ENCODE measurements at regions not wholly inside any gene's neighbourhood (a gene's known extent, or its start where the extent isn't known, plus 50 kb on each side); places are given as distances from the start of the nearest gene placed in this dataset.

DNA sequence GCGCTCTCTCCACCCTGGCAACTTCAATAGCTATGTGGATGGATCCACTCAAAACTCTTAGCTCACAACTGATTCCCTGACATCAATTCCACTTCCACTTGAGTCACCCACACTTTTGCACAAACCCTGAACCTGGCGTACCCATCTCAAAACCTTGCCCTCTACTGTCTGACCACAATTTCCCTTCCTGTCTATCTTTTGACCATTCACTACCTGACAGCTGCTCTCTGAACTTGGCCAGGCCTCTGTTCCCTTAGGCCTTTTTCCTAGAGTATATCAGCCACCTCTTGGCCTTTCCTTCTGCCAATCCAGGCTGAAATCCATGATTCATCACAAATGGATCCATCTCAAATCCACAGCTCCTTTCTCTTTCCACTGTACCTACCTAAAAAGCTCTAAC is 106.0 kb downstream of the RPL27A start:
- no peak overlapping the region for H4K91ac ChIP-seq (ENCODE audit: low read length)
- H3K4ac ChIP-seq (ENCODE audit: low read depth in 1 of 2, low read length in 2 of 2): no peak overlapping the region
- H3K23ac ChIP-seq (ENCODE audit: low read length in 2 of 2): no peak overlapping the region
- H3K4me1 ChIP-seq (ENCODE audit: control insufficient read depth, insufficient read depth, low read depth, low read length): peaks cover 2% of the 10 kb centered on the region
- no peak overlapping the region for H2BK5ac ChIP-seq (ENCODE audit: low read depth, low read length, poor library complexity, severe bottlenecking)
- no peaks in the 10 kb centered on the region for H3K27me3 ChIP-seq (ENCODE audit: control insufficient read depth in 1 of 2, insufficient read depth in 1 of 2, low read length in 2 of 2)
- no peak overlapping the region for H3K14ac ChIP-seq (ENCODE audit: low read length in 2 of 2)
- H3K18ac ChIP-seq (ENCODE audit: low read depth in 1 of 2, low read length in 2 of 2): peak overlapping the region in 1 of 2 experiments; percentile 9
- no peak overlapping the region for H2BK120ac ChIP-seq (ENCODE audit: low read depth, low read length)
- peaks cover 35% of the 10 kb centered on the region for H3K79me1 ChIP-seq (replicated peaks; ENCODE audit: low read length, poor library complexity, severe bottlenecking)
- no peak overlapping the region for H3K27ac ChIP-seq (ENCODE audit: low read length, poor library complexity, severe bottlenecking)
- H3K36me3 ChIP-seq (ENCODE audit: control insufficient read depth in 1 of 2, insufficient read depth in 2 of 2, low read depth in 1 of 2, low read length in 2 of 2): peaks cover 3 to 19% of the 10 kb centered on the region in 2 experiments
- WGBS: 93% methylated on average over 2 of the region's 2 CpGs
- H2AFZ ChIP-seq (ENCODE audit: low read depth, low read length): no peak overlapping the region
- no peak overlapping the region for H4K8ac ChIP-seq (ENCODE audit: low read length)
- H3K4me2 ChIP-seq (ENCODE audit: low read length, poor library complexity, severe bottlenecking): no peak overlapping the region
- H2AK5ac ChIP-seq (ENCODE audit: low read length, severe bottlenecking): no peak overlapping the region
- no peak overlapping the region for H2BK15ac ChIP-seq (ENCODE audit: low read depth, poor library complexity, severe bottlenecking)
- H3K4me3 ChIP-seq (ENCODE audit: insufficient read depth in 1 of 2, low read depth in 1 of 2, low read length in 2 of 2): no peak overlapping the region
- no peak overlapping the region for H2BK12ac ChIP-seq (ENCODE audit: low read length in 2 of 2)
- DNase-seq: no peak
- no peak overlapping the region for H3K9ac ChIP-seq (ENCODE audit: low read length)
- no peaks in the 10 kb centered on the region for H3K9me3 ChIP-seq (ENCODE audit: control insufficient read depth, low read length)

DNA sequence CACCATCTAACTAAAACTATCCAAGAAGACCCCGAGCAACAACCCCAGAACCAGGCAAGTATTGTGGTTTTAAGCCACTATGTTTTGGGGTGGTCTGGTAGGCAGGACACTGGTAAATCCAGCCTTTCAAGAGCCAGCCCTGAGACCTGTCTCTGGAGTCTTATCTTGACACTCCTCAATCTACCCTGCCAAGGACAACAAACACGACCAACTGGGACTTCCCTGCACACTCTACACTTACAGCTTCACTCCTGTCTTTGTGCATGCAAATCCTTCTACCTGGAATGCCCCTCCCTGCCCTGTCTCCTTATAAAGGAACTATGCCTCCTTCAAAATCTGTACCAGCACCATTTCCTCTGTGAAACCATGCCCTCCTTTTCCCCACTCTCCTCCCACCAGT is 107.3 kb downstream of the RPL27A start:
- Histone ChIP-seq H3K36me3 (ENCODE audit: control insufficient read depth in 1 of 2, insufficient read depth in 2 of 2, low read depth in 1 of 2, low read length in 2 of 2) (peaks cover 8 to 27% of the 10 kb centered on the region in 2 experiments), H3K4ac (ENCODE audit: low read depth in 1 of 2, low read length in 2 of 2) (no peak overlapping the region), H3K4me1 (ENCODE audit: control insufficient read depth, insufficient read depth, low read depth, low read length) (peaks cover 2% of the 10 kb centered on the region), H3K23ac (ENCODE audit: low read length in 2 of 2) (no peak overlapping the region), H3K9ac (ENCODE audit: low read length) (no peak overlapping the region), H2BK5ac (ENCODE audit: low read depth, low read length, poor library complexity, severe bottlenecking) (no peak overlapping the region), H2AFZ (ENCODE audit: low read depth, low read length) (no peak overlapping the region), H2BK12ac (ENCODE audit: low read length in 2 of 2) (no peak overlapping the region), H4K8ac (ENCODE audit: low read length) (no peak overlapping the region), H3K18ac (ENCODE audit: low read depth in 1 of 2, low read length in 2 of 2) (no peak overlapping the region), H3K14ac (ENCODE audit: low read length in 2 of 2) (no peak overlapping the region), H3K79me1 (replicated peaks; ENCODE audit: low read length, poor library complexity, severe bottlenecking) (peaks cover 35% of the 10 kb centered on the region), H3K4me3 (ENCODE audit: insufficient read depth in 1 of 2, low read depth in 1 of 2, low read length in 2 of 2) (no peak overlapping the region), H3K4me2 (ENCODE audit: low read length, poor library complexity, severe bottlenecking) (no peak overlapping the region), H4K91ac (ENCODE audit: low read length) (no peak overlapping the region), H2AK5ac (ENCODE audit: low read length, severe bottlenecking) (no peak overlapping the region), H3K9me3 (ENCODE audit: control insufficient read depth, low read length) (no peaks in the 10 kb centered on the region), H3K27ac (ENCODE audit: low read length, poor library complexity, severe bottlenecking) (no peak overlapping the region), H2BK120ac (ENCODE audit: low read depth, low read length) (no peak overlapping the region), H2BK15ac (ENCODE audit: low read depth, poor library complexity, severe bottlenecking) (no peak overlapping the region), H3K27me3 (ENCODE audit: control insufficient read depth in 1 of 2, insufficient read depth in 1 of 2, low read length in 2 of 2) (no peaks in the 10 kb centered on the region)
- no peak for DNase-seq
- WGBS: 33% methylated on average over 1 of the region's 2 CpGs

DNA sequence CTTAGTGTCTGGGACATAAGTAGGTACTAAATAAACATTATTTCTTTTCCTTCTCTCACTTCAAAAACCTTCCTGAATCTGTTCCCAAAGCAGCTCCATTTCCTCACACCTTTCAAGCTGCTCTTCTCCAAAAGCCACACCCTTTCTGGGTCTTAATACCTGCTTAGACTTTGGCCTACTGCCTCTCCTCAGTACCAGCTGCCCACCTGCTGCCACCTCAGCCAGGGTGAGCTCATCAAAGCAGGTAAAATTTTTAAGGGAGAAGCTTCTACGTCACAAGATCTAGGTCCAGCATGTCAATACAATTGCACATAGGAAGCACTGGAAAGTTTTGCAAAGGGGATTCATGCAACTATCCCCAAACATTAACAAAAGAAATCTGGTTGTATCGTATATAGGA is 108.4 kb downstream of the RPL27A start:
- peaks cover 36% of the 10 kb centered on the region for H3K79me1 ChIP-seq (replicated peaks; ENCODE audit: low read length, poor library complexity, severe bottlenecking)
- H3K4me1 ChIP-seq (ENCODE audit: control insufficient read depth, insufficient read depth, low read depth, low read length): peaks cover 2% of the 10 kb centered on the region
- no peaks in the 10 kb centered on the region for H3K27me3 ChIP-seq (ENCODE audit: control insufficient read depth in 1 of 2, insufficient read depth in 1 of 2, low read length in 2 of 2)
- H3K23ac ChIP-seq (ENCODE audit: low read length in 2 of 2): no peak overlapping the region
- H4K8ac ChIP-seq (ENCODE audit: low read length): no peak overlapping the region
- no peak overlapping the region for H2BK120ac ChIP-seq (ENCODE audit: low read depth, low read length)
- H2BK5ac ChIP-seq (ENCODE audit: low read depth, low read length, poor library complexity, severe bottlenecking): no peak overlapping the region
- no peak overlapping the region for H3K4me3 ChIP-seq (ENCODE audit: insufficient read depth in 1 of 2, low read depth in 1 of 2, low read length in 2 of 2)
- no peaks in the 10 kb centered on the region for H3K9me3 ChIP-seq (ENCODE audit: control insufficient read depth, low read length)
- no peak overlapping the region for H3K27ac ChIP-seq (ENCODE audit: low read length, poor library complexity, severe bottlenecking)
- H3K18ac ChIP-seq (ENCODE audit: low read depth in 1 of 2, low read length in 2 of 2): no peak overlapping the region
- no peak overlapping the region for H3K9ac ChIP-seq (ENCODE audit: low read length)
- no peak overlapping the region for H3K4ac ChIP-seq (ENCODE audit: low read depth in 1 of 2, low read length in 2 of 2)
- H3K4me2 ChIP-seq (ENCODE audit: low read length, poor library complexity, severe bottlenecking): no peak overlapping the region
- no peak for DNase-seq
- no peak overlapping the region for H2BK15ac ChIP-seq (ENCODE audit: low read depth, poor library complexity, severe bottlenecking)
- H3K36me3 ChIP-seq (ENCODE audit: control insufficient read depth in 1 of 2, insufficient read depth in 2 of 2, low read depth in 1 of 2, low read length in 2 of 2): peaks cover 5 to 24% of the 10 kb centered on the region in 2 experiments
- no peak overlapping the region for H2AK5ac ChIP-seq (ENCODE audit: low read length, severe bottlenecking)
- no peak overlapping the region for H2AFZ ChIP-seq (ENCODE audit: low read depth, low read length)
- WGBS: 100% methylated on average over 1 of the region's 2 CpGs
- H4K91ac ChIP-seq (ENCODE audit: low read length): no peak overlapping the region
- no peak overlapping the region for H2BK12ac ChIP-seq (ENCODE audit: low read length in 2 of 2)
- H3K14ac ChIP-seq (ENCODE audit: low read length in 2 of 2): no peak overlapping the region

DNA sequence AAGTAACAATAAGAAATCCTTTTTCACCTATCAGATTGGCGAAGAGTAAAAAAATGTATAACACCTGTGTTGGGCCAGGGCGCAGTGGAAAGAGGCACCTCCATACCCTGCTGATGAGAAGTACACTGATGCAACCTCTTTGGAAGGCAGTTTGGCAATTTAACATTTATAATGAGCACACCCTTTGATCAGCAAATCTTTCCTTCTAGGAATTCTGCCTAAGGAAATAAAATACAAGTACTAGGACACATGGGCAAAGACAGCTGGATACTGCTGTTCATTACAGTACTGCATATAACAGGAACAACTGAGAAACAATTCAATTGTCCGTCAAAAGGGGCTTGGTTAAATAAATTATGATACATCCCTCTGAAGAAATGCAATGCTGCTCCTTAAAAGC is 110.1 kb downstream of the RPL27A start:
- no peak overlapping the region for H4K91ac ChIP-seq (ENCODE audit: low read length)
- H3K14ac ChIP-seq (ENCODE audit: low read length in 2 of 2): no peak overlapping the region
- H3K4ac ChIP-seq (ENCODE audit: low read depth in 1 of 2, low read length in 2 of 2): no peak overlapping the region
- H3K27ac ChIP-seq (ENCODE audit: low read length, poor library complexity, severe bottlenecking): no peak overlapping the region
- H3K79me1 ChIP-seq (replicated peaks; ENCODE audit: low read length, poor library complexity, severe bottlenecking): peaks cover 35% of the 10 kb centered on the region
- H2AFZ ChIP-seq (ENCODE audit: low read depth, low read length): no peak overlapping the region
- no peak overlapping the region for H3K23ac ChIP-seq (ENCODE audit: low read length in 2 of 2)
- peaks cover 5 to 25% of the 10 kb centered on the region in 2 experiments for H3K36me3 ChIP-seq (ENCODE audit: control insufficient read depth in 1 of 2, insufficient read depth in 2 of 2, low read depth in 1 of 2, low read length in 2 of 2)
- H3K9ac ChIP-seq (ENCODE audit: low read length): no peak overlapping the region
- no peak overlapping the region for H2BK15ac ChIP-seq (ENCODE audit: low read depth, poor library complexity, severe bottlenecking)
- DNase-seq: no peak
- H3K18ac ChIP-seq (ENCODE audit: low read depth in 1 of 2, low read length in 2 of 2): no peak overlapping the region
- no peak overlapping the region for H3K4me3 ChIP-seq (ENCODE audit: insufficient read depth in 1 of 2, low read depth in 1 of 2, low read length in 2 of 2)
- no peak overlapping the region for H2BK120ac ChIP-seq (ENCODE audit: low read depth, low read length)
- no peak overlapping the region for H2BK5ac ChIP-seq (ENCODE audit: low read depth, low read length, poor library complexity, severe bottlenecking)
- H3K4me2 ChIP-seq (ENCODE audit: low read length, poor library complexity, severe bottlenecking): no peak overlapping the region
- no peak overlapping the region for H2AK5ac ChIP-seq (ENCODE audit: low read length, severe bottlenecking)
- no peak overlapping the region for H2BK12ac ChIP-seq (ENCODE audit: low read length in 2 of 2)
- 97% methylated on average over 2 of the region's 3 CpGs for WGBS
- no peaks in the 10 kb centered on the region for H3K9me3 ChIP-seq (ENCODE audit: control insufficient read depth, low read length)
- H3K4me1 ChIP-seq (ENCODE audit: control insufficient read depth, insufficient read depth, low read depth, low read length): peaks cover 2% of the 10 kb centered on the region
- no peaks in the 10 kb centered on the region for H3K27me3 ChIP-seq (ENCODE audit: control insufficient read depth in 1 of 2, insufficient read depth in 1 of 2, low read length in 2 of 2)
- no peak overlapping the region for H4K8ac ChIP-seq (ENCODE audit: low read length)
